ENCODE measurements at regions not wholly inside any gene's neighbourhood (a gene's known extent, or its start where the extent isn't known, plus 50 kb on each side); places are given as distances from the start of the nearest gene placed in this dataset.

DNA sequence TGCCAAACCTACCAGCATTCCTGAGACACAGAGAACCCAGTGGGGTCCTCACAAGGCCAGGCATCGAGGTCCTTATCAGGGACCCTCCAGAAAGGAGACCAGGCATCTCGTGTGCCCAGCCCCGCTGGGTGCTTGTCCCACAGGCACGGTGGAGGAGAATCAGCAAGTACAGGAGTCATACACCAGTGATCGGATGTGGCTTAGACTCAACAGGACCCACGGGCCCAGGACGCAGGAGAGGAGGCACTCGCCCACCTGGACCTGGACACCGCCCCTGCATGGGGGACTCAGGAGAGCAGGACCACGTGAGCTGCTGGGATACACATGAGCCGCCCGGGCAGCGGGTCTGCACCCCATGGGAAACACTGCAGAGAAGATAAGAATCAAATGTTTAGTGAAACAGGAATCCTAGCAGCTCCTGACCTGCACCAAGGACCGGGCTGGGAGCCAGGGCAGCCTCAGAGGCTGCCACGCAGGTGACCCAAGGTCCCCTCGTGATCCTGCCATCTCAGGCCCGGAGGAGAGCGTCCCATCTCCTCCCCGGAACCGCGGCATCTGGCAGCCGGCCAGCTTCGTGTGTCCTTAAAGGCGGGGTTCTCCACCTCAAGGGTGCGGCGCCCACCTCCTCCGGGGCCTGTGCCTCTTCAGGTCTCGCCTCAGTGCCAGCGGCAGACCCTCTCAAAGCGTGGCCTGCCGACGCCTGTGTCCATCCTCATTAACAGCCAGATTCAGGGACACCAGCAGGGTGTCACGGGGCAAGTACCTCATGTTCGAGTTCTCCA is 59.2 kb downstream of the FOXL3 start:
- Histone ChIP-seq H2BK15ac (replicated peaks; ENCODE audit: low read depth) (no peak overlapping the region), H3K23ac (ENCODE audit: low read length) (no peak overlapping the region), H2AK5ac (ENCODE audit: low read length) (no peak overlapping the region), H4K5ac (ENCODE audit: low read length) (no peak overlapping the region), H3K36me3 (ENCODE audit: control insufficient read depth, insufficient read depth, low read length) (no peaks in the 10 kb centered on the region), H3K4me3 (ENCODE audit: low read length) (no peak overlapping the region), H3K18ac (ENCODE audit: low read length) (no peak overlapping the region), H2BK5ac (ENCODE audit: low read length) (no peak overlapping the region), H3K79me1 (ENCODE audit: low read length) (no peaks in the 10 kb centered on the region), H4K8ac (ENCODE audit: low read depth, low read length) (no peak overlapping the region), H3K27me3 (ENCODE audit: insufficient read depth, low read length, poor library complexity) (no peaks in the 10 kb centered on the region), H3K27ac (ENCODE audit: low read depth, low read length) (no peak overlapping the region), H3K79me2 (ENCODE audit: control insufficient read depth, insufficient read depth, low read length) (no peaks in the 10 kb centered on the region), H3K4me1 (ENCODE audit: control insufficient read depth, low read depth, low read length) (no peaks in the 10 kb centered on the region), H3K4me2 (ENCODE audit: low read length) (no peak overlapping the region), H3K4ac (ENCODE audit: low read depth, low read length) (no peak overlapping the region), H3K56ac (ENCODE audit: low read length) (no peak overlapping the region), H3K9ac (ENCODE audit: low read length) (no peak overlapping the region), H2BK120ac (ENCODE audit: low read depth, low read length) (no peak overlapping the region)
- DNase-seq: no peak
- no CpG with 5 or more reads among the region's 34 CpGs for WGBS (ENCODE audit: extremely low coverage, insufficient coverage, low lambda C conversion rate)

DNA sequence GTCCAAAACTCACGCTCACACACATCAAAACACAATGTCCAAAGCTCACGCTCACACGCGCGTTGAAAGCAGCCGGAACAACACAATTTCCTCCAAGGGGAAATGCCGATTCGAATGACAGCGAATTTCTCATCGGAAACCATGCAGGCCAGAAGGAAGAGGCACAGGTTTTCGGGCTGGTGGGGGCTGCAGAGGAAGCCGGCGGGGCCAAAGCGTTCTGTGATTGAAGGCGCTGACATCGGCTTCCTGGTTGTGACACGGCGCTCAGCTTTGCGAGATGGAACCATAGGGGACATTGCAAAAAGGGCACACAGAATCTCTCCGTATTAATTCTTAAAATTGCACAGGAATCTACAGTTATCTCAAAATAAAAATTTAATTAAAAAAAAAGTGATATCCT is 61.3 kb downstream of the FOXL3 start:
- H3K27me3 ChIP-seq (ENCODE audit: insufficient read depth, low read length, poor library complexity): no peaks in the 10 kb centered on the region
- H2BK5ac ChIP-seq (ENCODE audit: low read length): no peak overlapping the region
- no peak overlapping the region for H4K8ac ChIP-seq (ENCODE audit: low read depth, low read length)
- no peaks in the 10 kb centered on the region for H3K4me1 ChIP-seq (ENCODE audit: control insufficient read depth, low read depth, low read length)
- H4K5ac ChIP-seq (ENCODE audit: low read length): no peak overlapping the region
- H3K79me1 ChIP-seq (ENCODE audit: low read length): no peaks in the 10 kb centered on the region
- no peak overlapping the region for H2AK5ac ChIP-seq (ENCODE audit: low read length)
- H3K4me2 ChIP-seq (ENCODE audit: low read length): no peak overlapping the region
- no peak overlapping the region for H2BK120ac ChIP-seq (ENCODE audit: low read depth, low read length)
- H3K23ac ChIP-seq (ENCODE audit: low read length): no peak overlapping the region
- no peak overlapping the region for H2BK15ac ChIP-seq (replicated peaks; ENCODE audit: low read depth)
- no peaks in the 10 kb centered on the region for H3K79me2 ChIP-seq (ENCODE audit: control insufficient read depth, insufficient read depth, low read length)
- no peak overlapping the region for H3K18ac ChIP-seq (ENCODE audit: low read length)
- no peak overlapping the region for H3K9ac ChIP-seq (ENCODE audit: low read length)
- no peak overlapping the region for H3K56ac ChIP-seq (ENCODE audit: low read length)
- H3K4ac ChIP-seq (ENCODE audit: low read depth, low read length): no peak overlapping the region
- no peaks in the 10 kb centered on the region for H3K36me3 ChIP-seq (ENCODE audit: control insufficient read depth, insufficient read depth, low read length)
- H3K4me3 ChIP-seq (ENCODE audit: low read length): no peak overlapping the region
- H3K27ac ChIP-seq (ENCODE audit: low read depth, low read length): no peak overlapping the region
- DNase-seq: no peak
- 100% methylated on average over 5 of the region's 20 CpGs for WGBS (ENCODE audit: extremely low coverage, insufficient coverage, low lambda C conversion rate)

DNA sequence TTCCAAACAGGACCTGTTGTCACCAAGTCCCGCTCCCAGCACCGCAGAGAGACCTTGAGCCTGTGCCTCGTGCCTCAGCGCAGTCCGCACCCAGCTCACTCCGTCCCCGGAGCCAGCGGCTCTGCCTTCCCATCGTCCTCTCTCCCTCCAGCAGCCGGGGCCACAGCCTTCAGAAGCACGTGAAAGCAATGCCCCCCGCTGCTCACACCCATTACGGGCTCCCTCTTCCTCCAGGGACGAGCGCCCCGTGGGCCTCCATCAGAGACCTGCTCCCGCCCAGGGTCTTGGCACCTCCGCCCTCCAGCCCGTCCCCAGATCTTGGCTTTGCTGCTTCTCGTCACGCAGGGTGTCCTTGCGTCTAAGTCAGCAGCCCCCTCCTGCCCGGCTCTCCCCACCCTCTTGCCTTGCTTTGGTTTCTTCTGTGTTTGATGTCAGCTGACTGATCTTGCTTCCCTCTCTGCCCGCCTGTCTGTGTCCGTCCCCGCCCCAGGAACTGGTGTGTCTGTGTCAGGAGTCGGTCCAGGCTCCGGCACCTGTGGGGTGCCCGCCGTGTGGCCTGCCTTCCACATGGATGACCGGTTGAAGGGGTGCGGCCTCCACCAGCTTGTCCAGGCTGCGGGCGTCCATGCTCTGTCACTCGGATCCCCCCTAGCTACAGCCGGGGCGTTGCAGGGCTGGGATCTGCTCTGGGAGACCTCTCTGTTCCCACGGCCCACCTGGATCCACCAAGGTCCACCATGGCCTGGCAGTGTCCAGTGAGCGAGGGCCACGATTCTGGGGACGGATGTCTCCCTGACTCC is 61.9 kb downstream of the FOXL3 start:
- H2BK5ac ChIP-seq (ENCODE audit: low read length): no peak overlapping the region
- H3K4me3 ChIP-seq (ENCODE audit: low read length): no peak overlapping the region
- H2BK120ac ChIP-seq (ENCODE audit: low read depth, low read length): no peak overlapping the region
- H3K18ac ChIP-seq (ENCODE audit: low read length): no peak overlapping the region
- no peak overlapping the region for H3K56ac ChIP-seq (ENCODE audit: low read length)
- H3K4me2 ChIP-seq (ENCODE audit: low read length): no peak overlapping the region
- H4K8ac ChIP-seq (ENCODE audit: low read depth, low read length): no peak overlapping the region
- H3K4ac ChIP-seq (ENCODE audit: low read depth, low read length): no peak overlapping the region
- no peak overlapping the region for H2BK15ac ChIP-seq (replicated peaks; ENCODE audit: low read depth)
- H3K79me1 ChIP-seq (ENCODE audit: low read length): no peaks in the 10 kb centered on the region
- no peak overlapping the region for H4K5ac ChIP-seq (ENCODE audit: low read length)
- no CpG with 5 or more reads among the region's 41 CpGs for WGBS (ENCODE audit: extremely low coverage, insufficient coverage, low lambda C conversion rate)
- no peaks in the 10 kb centered on the region for H3K36me3 ChIP-seq (ENCODE audit: control insufficient read depth, insufficient read depth, low read length)
- no peaks in the 10 kb centered on the region for H3K27me3 ChIP-seq (ENCODE audit: insufficient read depth, low read length, poor library complexity)
- H3K9ac ChIP-seq (ENCODE audit: low read length): no peak overlapping the region
- H3K4me1 ChIP-seq (ENCODE audit: control insufficient read depth, low read depth, low read length): no peaks in the 10 kb centered on the region
- no peak overlapping the region for H3K27ac ChIP-seq (ENCODE audit: low read depth, low read length)
- no peak overlapping the region for H3K23ac ChIP-seq (ENCODE audit: low read length)
- DNase-seq: no peak
- no peaks in the 10 kb centered on the region for H3K79me2 ChIP-seq (ENCODE audit: control insufficient read depth, insufficient read depth, low read length)
- H2AK5ac ChIP-seq (ENCODE audit: low read length): no peak overlapping the region

DNA sequence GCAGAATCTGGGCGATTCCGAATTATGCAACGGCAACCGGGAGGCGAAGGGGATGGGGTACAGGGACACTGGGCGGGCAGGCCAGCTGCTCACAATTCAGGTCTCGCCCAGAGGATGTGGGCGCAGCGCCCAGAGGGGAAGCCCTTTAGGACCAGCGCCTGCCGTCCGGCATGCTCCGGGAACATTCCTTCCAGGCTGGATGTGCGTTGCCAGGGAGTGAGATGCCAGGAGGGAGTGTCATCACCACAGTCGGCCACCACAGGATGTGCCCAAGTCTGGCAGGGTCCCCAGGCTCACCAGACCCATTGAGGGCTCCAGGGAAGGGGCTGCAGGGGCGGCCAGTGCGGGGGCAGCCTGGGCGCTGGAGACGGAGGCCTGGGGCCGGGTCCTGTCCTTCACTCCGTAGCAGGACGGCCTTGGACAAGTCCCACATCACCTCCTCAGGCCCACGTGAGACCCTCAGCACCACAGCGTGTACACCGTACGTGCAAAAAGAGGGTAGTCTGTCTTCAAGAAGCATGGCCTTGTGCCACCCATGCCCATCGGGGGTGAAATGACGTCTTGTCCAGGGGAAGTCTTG is 63.9 kb downstream of the FOXL3 start:
- Histone ChIP-seq H4K5ac (ENCODE audit: low read length) (no peak overlapping the region), H3K4me2 (ENCODE audit: low read length) (no peak overlapping the region), H3K79me2 (ENCODE audit: control insufficient read depth, insufficient read depth, low read length) (no peaks in the 10 kb centered on the region), H2BK120ac (ENCODE audit: low read depth, low read length) (no peak overlapping the region), H3K27ac (ENCODE audit: low read depth, low read length) (no peak overlapping the region), H3K27me3 (ENCODE audit: insufficient read depth, low read length, poor library complexity) (no peaks in the 10 kb centered on the region), H3K23ac (ENCODE audit: low read length) (no peak overlapping the region), H3K4ac (ENCODE audit: low read depth, low read length) (no peak overlapping the region), H2BK15ac (replicated peaks; ENCODE audit: low read depth) (no peak overlapping the region), H3K36me3 (ENCODE audit: control insufficient read depth, insufficient read depth, low read length) (no peaks in the 10 kb centered on the region), H3K4me3 (ENCODE audit: low read length) (no peak overlapping the region), H2BK5ac (ENCODE audit: low read length) (no peak overlapping the region), H3K9ac (ENCODE audit: low read length) (no peak overlapping the region), H3K18ac (ENCODE audit: low read length) (no peak overlapping the region), H3K79me1 (ENCODE audit: low read length) (no peaks in the 10 kb centered on the region), H2AK5ac (ENCODE audit: low read length) (no peak overlapping the region), H3K4me1 (ENCODE audit: control insufficient read depth, low read depth, low read length) (no peaks in the 10 kb centered on the region), H4K8ac (ENCODE audit: low read depth, low read length) (no peak overlapping the region), H3K56ac (ENCODE audit: low read length) (no peak overlapping the region)
- DNase-seq: no peak
- no CpG with 5 or more reads among the region's 28 CpGs for WGBS (ENCODE audit: extremely low coverage, insufficient coverage, low lambda C conversion rate)

DNA sequence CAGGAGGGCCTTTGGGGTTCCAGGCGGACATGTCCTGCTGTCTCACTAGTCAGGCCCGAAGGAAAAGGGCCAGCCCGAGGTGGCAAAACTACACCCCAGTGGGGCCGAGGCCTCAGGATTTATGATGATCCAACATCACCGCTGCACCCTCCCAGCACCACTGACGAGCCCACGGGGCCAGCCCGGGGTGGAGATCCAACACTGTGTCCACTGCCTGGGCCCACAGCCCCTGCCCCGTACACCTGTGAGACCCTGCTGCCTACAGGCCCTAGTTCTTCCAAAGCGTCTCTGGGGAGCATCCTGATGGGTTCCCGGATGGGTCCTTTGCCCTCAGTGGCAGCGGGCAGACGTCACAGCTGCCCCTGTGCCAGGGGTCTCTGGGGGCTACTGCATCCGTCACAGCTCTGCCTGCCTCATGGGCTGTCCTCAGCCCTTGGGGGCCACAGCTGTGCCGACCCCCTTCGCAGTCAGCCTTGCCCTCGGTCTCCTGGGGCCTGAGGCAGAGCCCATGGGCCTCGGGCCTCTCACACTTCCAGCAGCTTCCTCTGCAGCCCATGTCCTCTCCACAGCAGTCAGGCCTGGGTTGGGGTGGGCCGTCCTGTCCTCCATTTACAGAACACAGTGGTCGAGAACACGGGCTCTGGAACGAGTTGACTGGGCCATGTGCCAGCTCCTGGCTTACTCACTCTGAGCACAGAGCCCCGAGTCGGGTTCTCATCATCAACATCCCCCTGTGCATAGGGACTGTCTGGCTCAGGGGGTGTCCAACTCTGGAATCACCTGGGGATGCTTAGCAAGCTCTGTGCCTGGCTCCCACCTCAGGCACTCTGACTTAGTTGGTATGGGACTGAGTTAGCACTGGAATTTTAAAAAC is 64.9 kb downstream of the FOXL3 start:
- Histone ChIP-seq H3K79me2 (ENCODE audit: control insufficient read depth, insufficient read depth, low read length) (no peaks in the 10 kb centered on the region), H3K9ac (ENCODE audit: low read length) (no peak overlapping the region), H2BK120ac (ENCODE audit: low read depth, low read length) (no peak overlapping the region), H3K27me3 (ENCODE audit: insufficient read depth, low read length, poor library complexity) (no peaks in the 10 kb centered on the region), H3K4me2 (ENCODE audit: low read length) (no peak overlapping the region), H4K5ac (ENCODE audit: low read length) (no peak overlapping the region), H2BK15ac (replicated peaks; ENCODE audit: low read depth) (no peak overlapping the region), H3K79me1 (ENCODE audit: low read length) (no peaks in the 10 kb centered on the region), H4K8ac (ENCODE audit: low read depth, low read length) (no peak overlapping the region), H3K36me3 (ENCODE audit: control insufficient read depth, insufficient read depth, low read length) (no peaks in the 10 kb centered on the region), H3K23ac (ENCODE audit: low read length) (no peak overlapping the region), H3K18ac (ENCODE audit: low read length) (no peak overlapping the region), H3K56ac (ENCODE audit: low read length) (no peak overlapping the region), H2AK5ac (ENCODE audit: low read length) (no peak overlapping the region), H3K27ac (ENCODE audit: low read depth, low read length) (no peak overlapping the region), H3K4me3 (ENCODE audit: low read length) (no peak overlapping the region), H3K4me1 (ENCODE audit: control insufficient read depth, low read depth, low read length) (no peaks in the 10 kb centered on the region), H3K4ac (ENCODE audit: low read depth, low read length) (no peak overlapping the region), H2BK5ac (ENCODE audit: low read length) (no peak overlapping the region)
- no CpG with 5 or more reads among the region's 24 CpGs for WGBS (ENCODE audit: extremely low coverage, insufficient coverage, low lambda C conversion rate)
- DNase-seq: no peak
